Islet precursor cell (in vitro differentiated cells): ENCODE measurements at regions not wholly inside any gene's neighbourhood (a gene's known extent, or its start where the extent isn't known, plus 50 kb on each side); places are given as distances from the start of the nearest gene placed in this dataset.

ENCODE experiments used
- DNase-seq: peaks from one replicate; pipeline ENCODE4 v3.0.0-alpha.2; 2018

DNA sequence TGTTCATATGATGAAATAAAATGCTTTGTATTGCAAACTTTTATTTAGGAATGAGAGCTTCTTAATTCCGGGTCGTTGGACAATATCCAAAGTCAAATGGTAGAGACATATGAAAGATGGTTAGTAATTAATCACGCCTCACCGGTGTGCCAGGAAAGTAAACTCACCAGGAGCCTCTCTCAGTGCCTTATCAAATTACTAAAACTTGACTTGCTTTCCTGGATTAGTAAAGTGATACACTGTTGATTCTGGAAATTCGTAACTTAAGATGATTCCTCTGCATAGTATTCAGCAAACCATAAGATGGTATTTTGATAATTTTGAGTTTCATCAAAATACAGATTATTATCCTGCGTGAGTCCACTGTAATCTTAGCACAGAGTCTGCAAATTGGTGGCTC lies 115.2 kb downstream of the PAX1 start:
- DNase-seq: no peak

DNA sequence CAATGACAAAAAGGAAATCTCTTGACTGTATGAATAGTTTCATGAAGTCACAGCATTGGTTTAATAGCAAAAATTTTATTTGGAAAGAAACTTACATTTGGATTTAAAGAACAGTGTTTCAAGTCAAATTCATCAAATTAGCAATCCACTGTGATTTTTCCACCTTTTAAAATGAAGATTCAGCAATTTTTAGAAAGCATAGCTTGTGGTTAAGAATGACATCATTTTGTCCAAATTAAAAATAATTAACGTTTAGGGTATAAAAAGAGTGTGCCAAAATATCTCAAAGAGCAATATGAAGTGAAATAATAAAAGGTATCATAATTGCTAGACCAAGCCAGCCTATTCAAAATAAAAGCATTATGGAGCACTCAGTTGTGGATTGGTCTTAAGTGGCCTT lies 114.6 kb downstream of the PAX1 start:
- DNase-seq: no peak

DNA sequence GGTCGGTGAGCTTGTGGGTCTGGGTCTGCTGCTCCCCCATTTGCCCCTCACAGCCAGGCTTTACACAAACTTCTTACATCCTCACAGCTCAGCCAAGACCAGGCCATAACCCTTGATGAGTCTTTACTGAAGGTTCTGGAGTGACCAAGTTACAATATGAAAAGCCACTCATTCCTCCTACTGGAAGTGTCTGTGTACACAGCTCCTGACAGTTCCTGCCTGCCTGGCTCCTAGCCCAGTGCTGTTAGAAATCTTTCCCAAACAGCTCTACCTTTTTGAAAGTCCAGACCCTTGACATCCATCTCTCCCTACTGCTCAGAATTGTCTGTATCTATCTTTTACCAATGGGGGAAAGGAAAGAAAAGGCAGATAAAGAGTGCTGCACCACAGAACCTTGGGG lies 106.9 kb downstream of the PAX1 start:
- no peak for DNase-seq

DNA sequence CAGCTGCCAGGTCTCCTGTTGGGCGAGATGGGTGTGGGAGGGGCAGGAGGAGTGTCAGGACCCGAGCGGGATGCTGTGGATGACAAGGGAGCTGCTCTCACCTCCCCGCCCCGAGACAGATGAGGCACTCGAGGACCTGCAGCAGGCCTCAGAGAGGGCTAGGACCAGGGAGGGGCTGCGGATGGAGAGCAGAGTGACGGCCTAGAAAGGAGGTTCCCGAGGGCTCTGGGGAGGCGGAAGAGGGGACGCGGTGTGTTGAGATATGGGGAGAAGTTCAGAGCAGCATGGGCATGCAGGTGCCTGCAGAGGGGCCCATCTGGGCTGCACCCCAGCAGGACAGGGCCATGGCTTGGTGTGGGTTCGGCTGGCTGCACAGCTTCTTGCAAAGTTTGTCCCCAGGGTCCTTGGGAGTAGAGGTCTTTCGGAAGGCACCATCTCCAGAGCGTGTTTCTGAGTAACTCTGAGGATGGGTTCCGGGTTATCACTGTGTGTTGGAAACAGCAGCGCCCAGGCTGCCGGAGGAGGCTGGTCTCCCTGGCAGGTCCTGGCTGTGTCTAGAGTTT lies 104.6 kb downstream of the PAX1 start:
- no peak for DNase-seq

GRCh38 chr20:21808863-21809664 lies 103.6 kb downstream of the PAX1 start:
- DNase-seq: peak; percentile 76

DNA sequence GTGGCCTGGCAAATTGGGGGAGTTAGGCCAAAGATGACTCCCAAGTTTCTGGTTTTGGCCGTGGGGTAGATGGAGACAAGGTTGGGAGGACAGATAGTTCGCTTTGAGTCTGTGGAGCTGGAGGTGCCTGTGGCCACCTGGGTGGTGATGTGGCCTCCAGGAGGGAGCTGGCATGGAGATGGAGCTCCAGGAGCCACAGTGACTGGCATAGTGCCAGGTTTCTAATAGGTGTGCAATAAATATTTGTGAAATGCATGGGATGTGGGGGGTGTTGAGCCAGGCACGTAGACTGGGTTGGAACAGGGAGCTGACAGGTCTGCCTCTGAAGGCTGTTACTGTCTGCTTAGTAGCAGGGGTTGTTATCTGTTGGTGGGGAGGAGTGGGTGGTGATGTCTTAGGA lies 102.7 kb downstream of the PAX1 start:
- DNase-seq: no peak

- no peak for DNase-seq
Measured at GRCh38 chr20:21804802-21805201, 99.3 kb downstream of the PAX1 start.

DNA sequence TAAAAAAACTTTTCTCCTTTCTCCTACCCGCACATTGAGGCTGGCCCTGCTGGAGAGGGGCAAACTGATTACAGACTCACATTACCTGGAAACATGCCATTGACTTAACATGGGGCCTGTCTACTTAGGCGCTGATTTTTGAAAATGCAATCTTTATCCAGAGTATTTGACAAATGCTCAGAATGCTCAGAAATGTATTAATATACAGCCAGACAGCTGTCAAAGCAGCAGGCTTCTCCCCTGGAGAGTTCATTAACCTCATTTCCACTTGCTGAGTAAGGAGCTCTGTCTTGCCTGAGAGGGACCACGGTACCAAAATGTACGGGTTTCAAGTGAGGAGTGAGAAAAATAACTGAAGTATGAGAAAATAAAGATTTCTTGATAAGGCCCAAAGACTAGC lies 95.7 kb downstream of the PAX1 start:
- no peak for DNase-seq

- DNase-seq: no peak
Measured at GRCh38 chr20:21798384-21798783, 92.9 kb downstream of the PAX1 start.

DNA sequence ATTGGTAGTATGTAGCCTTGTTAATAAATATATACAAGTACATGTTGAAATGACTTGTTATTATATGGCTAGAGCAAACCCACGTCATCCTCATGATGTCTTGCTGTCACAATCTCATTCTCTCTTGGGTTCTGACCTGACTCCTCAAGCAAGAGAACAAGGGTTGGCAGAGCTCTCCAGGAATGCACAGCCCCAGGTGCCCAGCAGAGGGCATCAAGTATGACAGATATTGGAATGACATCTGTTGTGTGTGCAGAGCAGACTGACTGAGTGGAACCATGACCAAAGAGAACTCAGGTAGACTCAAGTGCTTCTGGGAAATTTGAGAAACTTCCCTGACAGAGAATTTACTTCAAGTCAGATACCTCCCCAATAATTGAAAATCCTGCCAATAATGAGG lies 90.6 kb downstream of the PAX1 start:
- DNase-seq: no peak

DNA sequence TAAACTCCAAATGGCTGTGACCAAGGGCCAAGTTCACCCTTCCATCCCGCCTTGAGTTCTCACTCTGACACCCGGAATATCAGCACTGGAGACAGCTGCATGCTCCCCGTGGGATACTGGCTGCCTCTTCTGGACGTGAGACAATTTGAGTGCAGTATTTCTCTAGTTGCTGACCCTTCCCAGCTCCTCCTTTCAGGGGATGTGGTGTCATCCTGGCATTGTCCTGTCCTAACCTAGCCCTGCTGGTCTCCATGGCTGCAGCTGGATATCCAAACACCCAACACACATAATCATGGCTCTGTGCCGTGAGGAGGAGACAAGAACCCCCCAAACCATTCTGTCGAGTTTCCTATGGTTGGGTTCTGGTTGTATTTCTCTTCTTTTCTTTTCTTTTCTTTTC lies 82.6 kb downstream of the PAX1 start:
- no peak for DNase-seq

DNA sequence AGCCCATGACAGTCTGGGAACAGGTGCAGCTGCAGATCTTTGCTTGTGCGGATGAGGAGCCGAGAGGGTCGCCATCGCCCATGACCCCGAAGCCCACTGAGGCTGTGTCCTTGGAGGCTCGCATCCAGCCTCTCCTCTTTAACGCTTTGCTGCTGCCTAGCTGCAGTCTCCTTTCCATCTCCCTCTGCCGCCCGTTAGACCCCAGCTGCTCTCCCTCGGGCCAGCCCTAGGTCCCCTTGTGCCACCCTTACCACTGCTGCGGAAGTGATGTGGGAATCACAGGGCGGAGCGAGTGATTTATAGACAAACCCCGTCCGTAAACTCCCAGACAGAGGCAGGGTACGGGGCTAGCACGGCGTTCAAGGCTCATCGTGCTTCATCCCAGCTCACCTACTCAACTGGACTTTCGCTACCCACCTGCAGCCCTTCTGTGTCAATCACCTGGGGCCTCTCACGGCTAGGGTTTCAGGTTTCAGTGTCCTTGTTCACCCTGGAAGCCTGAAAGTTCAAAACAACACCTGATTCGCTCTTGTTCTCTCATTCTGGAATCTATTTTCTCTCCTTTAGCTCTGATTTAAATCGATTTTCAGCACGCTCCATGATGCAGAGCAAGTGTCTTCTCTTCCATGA lies 76.1 kb downstream of the PAX1 start:
- no peak for DNase-seq

DNA sequence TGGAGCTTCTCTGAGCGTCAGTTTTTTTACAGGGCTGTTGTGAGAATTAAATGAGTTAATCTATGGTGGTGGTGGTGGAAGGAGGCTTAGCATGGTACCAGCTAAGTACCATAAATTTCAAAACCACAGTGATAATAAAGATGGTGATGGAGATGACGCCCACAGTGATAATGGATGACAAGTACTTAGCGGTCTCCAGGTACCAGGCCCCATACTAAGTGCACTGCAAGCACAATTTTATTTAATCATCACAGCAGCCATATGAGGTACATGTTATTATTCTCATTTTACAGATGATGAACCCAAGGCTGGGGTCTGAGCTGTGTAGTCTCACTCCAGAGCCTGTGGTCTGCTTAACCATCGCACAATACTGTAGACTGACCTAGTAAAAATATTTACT lies 75.1 kb downstream of the PAX1 start:
- DNase-seq: no peak
